LHCN-M2 (cell line): ENCODE measurements at regions not wholly inside any gene's neighbourhood (a gene's known extent, or its start where the extent isn't known, plus 50 kb on each side); places are given as distances from the start of the nearest gene placed in this dataset.
"Not testable (repeated sequence)": the region's sequence is repeated elsewhere in the genome, so short reads cannot be mapped to it uniquely, and the experiment has no call there.

ENCODE experiments used
- DNase-seq: peaks from one replicate; pipeline ENCODE4 v3.0.0-alpha.2; 2012; ENCODE audit warnings: low read depth

- no peak for DNase-seq
Observed at GRCh38 chr19:30066781-30067759, 125.0 kb downstream of the URI1 start.

GRCh38 chr19:30067956-30068506 lies 126.0 kb downstream of the URI1 start:
- not testable (repeated sequence) for DNase-seq

DNA sequence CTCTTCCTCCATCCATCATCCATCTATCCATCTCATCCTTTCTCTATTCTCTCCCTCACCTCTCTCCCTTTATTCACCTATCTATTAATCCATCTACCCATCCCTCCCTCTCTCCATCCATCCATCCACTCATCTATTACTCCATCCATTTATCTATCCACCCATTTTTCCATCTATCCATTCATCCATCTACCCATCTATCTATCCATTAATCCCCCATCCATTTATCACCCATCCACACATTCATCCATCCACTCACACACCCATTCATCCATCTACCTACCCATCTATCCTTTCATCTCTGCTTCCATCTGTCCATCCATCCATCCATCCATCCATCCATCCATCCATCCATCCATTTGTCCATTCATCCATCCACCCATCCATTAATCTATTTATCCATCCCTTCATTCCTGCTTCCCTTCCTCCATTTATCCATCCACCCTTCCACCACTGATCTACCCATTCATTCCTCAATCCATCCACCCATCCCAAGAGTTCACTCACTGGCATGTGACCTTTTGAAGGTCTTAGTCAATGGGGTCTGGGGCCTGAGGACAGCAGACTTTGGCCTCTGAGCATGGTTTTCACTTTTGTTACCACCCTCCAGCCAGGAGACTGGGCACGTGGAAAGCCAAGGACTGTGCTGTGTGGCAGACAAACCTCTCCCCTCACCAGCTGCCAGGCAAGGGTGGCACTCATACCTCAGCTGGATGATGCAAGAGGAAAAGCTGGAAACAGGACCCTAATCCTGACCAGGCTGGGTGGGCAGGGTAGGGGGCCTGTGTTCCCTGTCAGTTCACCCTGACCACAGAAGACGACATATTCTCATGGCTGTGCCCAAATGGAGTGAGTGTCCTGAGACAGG lies 126.7 kb downstream of the URI1 start:
- no peak for DNase-seq

- no peak for DNase-seq
Observed at GRCh38 chr19:30069535-30070197, 127.6 kb downstream of the URI1 start.

GRCh38 chr19:30070198-30070967 lies 128.3 kb downstream of the URI1 start:
- no peak for DNase-seq

- no peak for DNase-seq
Observed at GRCh38 chr19:30070968-30071632, 129.1 kb downstream of the URI1 start.

DNA sequence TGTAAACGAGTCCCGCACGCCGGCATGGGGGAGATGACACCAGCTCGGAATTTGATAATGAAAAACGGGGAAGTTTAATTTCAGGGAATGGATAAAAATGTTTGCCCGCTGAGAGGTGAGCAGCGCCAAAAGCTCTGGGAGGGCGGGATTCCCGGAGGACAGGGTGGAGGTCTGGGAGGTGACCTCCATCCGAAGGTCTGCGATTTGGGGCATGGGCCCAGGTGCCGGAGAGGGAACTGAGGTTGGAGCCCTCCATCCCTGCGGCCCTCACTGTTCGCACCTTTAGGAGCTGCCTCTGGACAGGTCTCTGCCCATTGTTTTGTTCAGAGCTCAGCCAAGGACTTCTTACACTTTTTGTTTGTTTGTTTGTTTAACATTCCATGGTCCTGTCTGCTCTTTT lies 129.8 kb downstream of the URI1 start:
- no peak for DNase-seq

DNA sequence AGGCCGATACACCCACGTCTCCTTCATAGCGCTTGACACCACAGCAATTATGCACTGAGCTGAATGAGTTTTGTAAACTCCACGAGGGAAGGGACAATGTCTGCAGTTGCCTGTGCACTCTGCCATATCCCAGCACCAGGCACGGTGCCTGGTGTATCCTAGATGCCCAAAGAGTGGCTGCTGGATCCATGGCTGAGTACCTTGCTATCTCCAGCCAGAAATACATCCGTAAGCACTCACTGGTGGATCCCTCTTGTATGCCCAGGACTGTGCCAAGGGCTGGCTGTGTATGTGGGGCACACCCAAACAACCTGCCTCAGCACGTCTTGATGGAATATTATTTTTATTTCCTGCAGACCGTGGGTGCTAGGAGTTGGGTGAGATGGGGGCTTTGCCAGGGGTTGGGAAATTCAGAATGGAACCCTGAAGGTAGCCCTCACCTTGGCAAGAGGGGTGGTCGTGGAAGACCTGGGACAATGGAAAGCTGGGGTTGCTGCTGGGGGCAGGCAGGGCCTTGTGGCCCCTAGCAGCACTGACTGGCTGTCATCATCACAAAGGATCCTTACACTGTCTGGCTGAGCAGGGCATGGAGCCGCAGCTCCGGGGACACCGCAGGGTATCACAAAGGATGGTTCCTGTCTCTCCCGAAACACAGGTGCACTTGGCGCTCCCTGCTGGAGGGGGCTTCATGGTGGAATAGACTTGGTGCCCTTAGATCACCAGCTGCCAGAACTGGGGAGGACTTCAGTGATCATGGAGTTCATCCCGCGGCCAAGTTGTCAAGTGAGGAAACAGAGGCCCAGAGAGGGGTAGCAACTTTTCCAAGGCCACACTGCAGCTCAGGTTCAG lies 131.3 kb downstream of the URI1 start:
- DNase-seq: no peak

DNA sequence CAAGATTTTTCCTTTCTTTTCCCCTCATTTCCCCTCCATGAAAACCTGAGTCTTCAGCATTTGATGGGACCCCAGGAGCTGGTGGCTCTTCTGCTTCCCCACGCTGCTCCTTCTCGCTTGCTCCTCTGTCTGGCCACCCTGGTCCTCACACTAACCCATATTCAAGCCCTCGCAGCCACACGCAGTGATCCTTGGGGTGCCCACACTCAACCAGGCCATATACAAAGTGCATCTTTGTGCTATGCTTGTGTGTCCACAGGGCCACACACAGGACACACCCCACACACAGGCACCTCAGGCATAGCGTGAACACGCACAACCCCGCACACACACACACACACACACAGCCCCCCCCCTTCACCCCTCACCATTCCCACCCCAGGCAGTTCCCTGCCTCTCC lies 132.1 kb downstream of the URI1 start:
- DNase-seq: no peak

GRCh38 chr19:30074741-30075715 lies 133.0 kb downstream of the URI1 start:
- no peak for DNase-seq

GRCh38 chr19:30076101-30076551 lies 134.1 kb downstream of the URI1 start:
- no peak for DNase-seq

DNA sequence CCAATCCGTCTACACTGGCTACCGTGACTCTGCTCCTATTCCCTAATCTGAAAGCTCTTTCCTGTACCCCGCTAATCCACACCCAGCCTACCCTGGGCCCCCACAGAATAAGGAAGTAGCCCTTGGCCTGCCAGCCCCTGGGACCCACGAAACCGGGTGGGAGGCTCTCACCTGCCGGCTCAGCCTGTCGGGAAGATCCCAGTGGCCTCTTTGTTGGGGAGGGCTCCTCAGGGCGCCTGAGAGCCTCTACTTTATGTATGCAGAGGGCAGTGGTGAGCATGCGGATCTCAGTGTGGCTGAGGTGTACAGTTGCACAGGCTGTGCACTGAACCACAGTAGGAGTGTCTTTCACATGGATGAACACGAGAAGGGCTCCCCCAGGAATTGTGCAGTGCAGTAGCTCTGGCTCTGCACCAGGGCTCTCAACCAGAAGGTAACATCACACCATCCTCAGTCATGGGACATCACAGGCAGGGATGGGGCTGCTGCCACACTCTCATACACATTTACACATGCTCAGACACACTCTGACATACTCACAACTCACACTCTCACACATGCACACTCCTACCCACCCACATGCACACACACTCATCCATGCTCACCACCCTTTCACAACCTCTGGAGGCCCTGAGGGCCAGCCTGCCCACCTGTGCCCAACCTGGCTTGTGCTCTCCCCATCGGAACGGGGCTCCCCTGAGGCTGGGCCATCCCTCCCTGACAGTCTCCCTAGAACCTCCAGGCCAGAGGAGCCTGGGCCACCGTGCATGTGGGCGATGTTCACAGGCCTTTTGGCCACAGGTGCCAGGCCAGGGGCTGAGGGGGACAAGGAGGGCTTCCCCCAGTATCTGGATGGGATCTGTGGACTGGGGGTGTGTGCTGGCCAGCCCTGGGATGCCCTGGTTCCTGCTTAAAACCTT lies 135.0 kb downstream of the URI1 start:
- DNase-seq: no peak

DNA sequence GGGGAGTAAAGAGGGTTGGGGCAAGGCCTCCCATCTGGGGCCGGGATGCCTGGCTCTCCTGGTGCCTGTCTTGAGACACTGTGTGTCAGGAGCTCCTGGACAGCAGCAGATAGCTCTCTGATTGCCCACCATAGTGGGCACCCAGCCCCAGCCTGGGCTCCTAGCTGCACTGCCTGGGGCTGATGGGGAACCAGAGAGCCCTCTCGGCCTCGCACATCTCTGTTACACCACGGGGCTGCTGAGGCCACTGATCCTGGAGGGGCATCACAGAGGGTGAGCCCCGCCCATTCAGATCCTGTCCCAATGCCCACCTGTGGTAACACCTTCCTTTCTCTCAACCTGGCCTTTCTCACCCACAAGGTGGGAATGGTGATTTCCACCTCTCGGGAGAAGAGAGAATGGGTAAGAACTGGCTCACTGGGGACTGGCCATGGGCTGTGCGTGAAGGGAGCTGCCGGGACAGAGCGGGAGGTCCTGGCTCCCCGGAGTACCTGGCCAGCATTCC lies 135.9 kb downstream of the URI1 start:
- DNase-seq: no peak

DNA sequence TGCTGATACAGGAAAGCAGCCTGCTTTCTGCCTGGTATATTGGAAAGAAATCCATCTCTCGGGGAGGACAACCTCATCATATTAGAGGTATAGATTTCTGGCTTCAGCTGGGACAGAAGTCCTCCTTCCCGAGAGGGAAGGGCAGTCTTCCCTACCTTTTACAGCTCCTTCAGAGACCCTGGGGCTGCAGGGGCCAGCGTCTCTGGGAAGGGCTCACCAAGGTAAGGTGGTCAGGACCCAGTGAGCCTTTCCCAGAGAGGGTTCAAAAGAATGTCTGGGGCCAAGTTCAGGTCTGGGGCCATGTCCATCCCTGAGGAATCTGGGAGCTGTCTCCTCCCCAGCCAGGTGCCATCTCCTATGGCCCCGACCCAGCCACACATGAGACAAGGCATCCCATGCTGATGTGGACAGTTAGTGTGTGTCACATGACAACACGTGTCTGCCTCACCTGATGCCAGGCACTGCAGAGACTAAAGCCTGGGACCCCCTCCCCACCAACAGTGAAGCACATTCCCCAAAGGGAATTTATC lies 136.4 kb downstream of the URI1 start:
- DNase-seq: no peak

- no peak for DNase-seq
Observed at GRCh38 chr19:30079200-30079599, 137.2 kb downstream of the URI1 start.

GRCh38 chr19:30082168-30082567 lies 140.1 kb downstream of the URI1 start:
- DNase-seq: no peak
